Smooth muscle cell (in vitro differentiated cells): ENCODE measurements at regions not wholly inside any gene's neighbourhood (a gene's known extent, or its start where the extent isn't known, plus 50 kb on each side); places are given as distances from the start of the nearest gene placed in this dataset.
A peak's percentile ranks its signal among the peaks of the same experiment; 100 is the strongest.
"Not testable (repeated sequence)": the region's sequence is repeated elsewhere in the genome, so short reads cannot be mapped to it uniquely, and the experiment has no call there.

ENCODE experiments used
- DNase-seq: peaks from one replicate; lab custom pipeline; 2025; ENCODE audit not compliant: unreplicated experiment; lab: John Stamatoyannopoulos, UW
- H2AFZ ChIP-seq: fragments of 200-600 bp; sonication (generic); 2 replicates; pipeline ENCODE4 v1.6.0; 2016; ENCODE audit warnings: antibody characterized with exemption, low read depth, mild to moderate bottlenecking
- H3F3A ChIP-seq: fragments of 200-600 bp; sonication (generic); 2 replicates; pipeline ENCODE4 v1.6.0; 2017; ENCODE audit warnings: antibody characterized with exemption, low read depth
- H3K27ac ChIP-seq: fragments of 200-600 bp; sonication (generic); 2 replicates; pipeline ENCODE4 v1.5.1; 2016; ENCODE audit warnings: low read depth, mild to moderate bottlenecking
- H3K27me3 ChIP-seq: fragments of 200-600 bp; sonication (generic); 2 replicates; pipeline ENCODE4 v1.6.1; 2016; ENCODE audit warnings: low read depth, mild to moderate bottlenecking
- H3K36me3 ChIP-seq: fragments of 200-600 bp; sonication (generic); 2 replicates; pipeline ENCODE4 v1.5.1; 2016; ENCODE audit warnings: low read depth
- H3K4me1 ChIP-seq: fragments of 200-600 bp; sonication (generic); 2 replicates; pipeline ENCODE4 v1.5.1; 2016; ENCODE audit warnings: low read depth
- H3K4me2 ChIP-seq: fragments of 200-600 bp; sonication (generic); 2 replicates; pipeline ENCODE4 v1.6.0; 2016; ENCODE audit warnings: mild to moderate bottlenecking
- H3K4me3 ChIP-seq: fragments of 200-600 bp; sonication (generic); 2 replicates; pipeline ENCODE4 v1.5.1; 2016; ENCODE audit warnings: mild to moderate bottlenecking
- H3K79me2 ChIP-seq: fragments of 200-600 bp; sonication (generic); 2 replicates; pipeline ENCODE4 v1.6.0; 2016; ENCODE audit warnings: low read depth, mild to moderate bottlenecking
- H3K9ac ChIP-seq: fragments of 200-600 bp; sonication (generic); 2 replicates; pipeline ENCODE4 v1.6.0; 2016; ENCODE audit warnings: low read depth
- H3K9me3 ChIP-seq: fragments of 200-600 bp; sonication (generic); replicated peaks from 2 replicates; pipeline ENCODE4 v1.5.1; 2016; ENCODE audit warnings: low read depth
- H4K20me1 ChIP-seq: fragments of 200-600 bp; sonication (generic); 2 replicates; pipeline ENCODE4 v1.6.0; 2016; ENCODE audit warnings: low read depth
- CTCF ChIP-seq: fragments of 200-600 bp; sonication (generic); IDR thresholded peaks from 2 replicates; pipeline ENCODE4 v1.5.1; 2017; ENCODE audit warnings: borderline replicate concordance, mild to moderate bottlenecking, antibody characterized with exemption; ENCODE audit not compliant: insufficient read depth, poor library complexity, severe bottlenecking
- WGBS: methylation state at CpG from one replicate; pipeline ENCODE4 v1.1.7; 2016; ENCODE audit warnings: low lambda C conversion rate; 5-methylcytosine and 5-hydroxymethylcytosine counted together

DNA sequence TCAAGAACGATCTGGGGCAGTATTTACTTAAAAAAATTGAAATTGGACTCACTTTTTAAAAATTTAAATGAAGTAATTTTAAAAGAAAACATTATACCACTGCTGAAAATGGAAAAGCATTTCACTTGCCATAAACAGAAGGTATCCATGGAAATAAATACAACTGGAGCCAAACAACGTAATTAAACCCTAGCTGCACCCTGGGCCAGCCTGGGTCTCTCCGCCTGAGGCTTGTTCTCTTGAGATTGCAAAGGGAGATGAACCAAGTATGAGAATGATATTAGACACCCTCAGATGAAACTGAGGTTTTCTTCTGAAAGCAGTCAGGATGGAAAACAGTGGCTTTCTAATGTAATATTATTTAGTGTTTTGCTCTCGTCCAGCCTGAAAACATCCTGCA, 264.4 kb downstream of the KCNE4 start:
- H3K4me1 ChIP-seq = no peaks in the 10 kb centered on the region
- no peak overlapping the region for H3K4me3 ChIP-seq
- no peaks in the 10 kb centered on the region for H3F3A ChIP-seq
- H3K36me3 ChIP-seq = no peaks in the 10 kb centered on the region
- WGBS = 90% methylated on average over 4 of the region's 4 CpGs
- H2AFZ ChIP-seq = no peak overlapping the region
- H3K4me2 ChIP-seq = no peak overlapping the region
- no peak for DNase-seq
- H3K9me3 ChIP-seq = no peaks in the 10 kb centered on the region
- no peak overlapping the region for H3K9ac ChIP-seq
- H3K27me3 ChIP-seq = no peaks in the 10 kb centered on the region
- H4K20me1 ChIP-seq = no peaks in the 10 kb centered on the region
- H3K27ac ChIP-seq = no peak overlapping the region
- H3K79me2 ChIP-seq = no peaks in the 10 kb centered on the region
- no peak for TF ChIP-seq CTCF

DNA sequence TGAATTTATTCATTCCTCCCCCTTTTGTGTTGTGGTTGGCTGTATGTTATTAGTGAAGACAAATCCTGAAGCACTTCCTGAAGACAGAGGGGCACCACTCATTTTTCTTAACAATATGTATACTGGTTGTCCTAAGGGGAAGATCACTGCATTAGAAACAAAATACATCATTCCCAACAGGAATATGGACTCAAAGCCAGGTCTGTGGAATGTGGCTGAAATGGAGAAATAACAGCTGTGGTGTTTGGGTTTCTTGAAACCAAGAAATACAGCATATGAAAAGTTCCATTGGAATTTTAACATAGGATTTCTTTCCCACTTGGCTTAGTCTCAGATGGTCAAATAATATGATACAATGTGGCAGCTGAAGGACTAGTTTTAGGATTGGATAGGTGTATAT, 267.6 kb downstream of the KCNE4 start:
- H3K4me3 ChIP-seq = no peak overlapping the region
- TF ChIP-seq CTCF = no peak
- no peak for DNase-seq

DNA sequence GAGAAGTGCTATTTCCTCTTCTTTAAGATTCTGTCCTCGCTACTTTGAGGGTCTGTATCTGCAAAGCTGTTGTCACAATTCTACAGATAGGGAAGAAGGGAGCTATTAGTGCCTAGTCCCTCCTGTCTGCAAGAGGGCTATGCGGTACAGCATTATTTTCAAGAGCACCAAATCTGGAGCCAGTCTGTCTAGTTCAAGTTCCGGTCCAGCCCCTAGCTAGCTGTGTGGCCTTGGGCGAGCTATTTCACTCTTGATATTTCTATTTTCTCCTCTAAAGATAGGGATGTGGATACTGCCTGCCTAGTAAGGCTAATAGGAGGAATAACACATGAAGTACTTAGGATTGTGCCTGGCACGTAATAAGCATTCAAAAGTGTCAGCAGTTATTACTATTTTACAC, 272.4 kb downstream of the KCNE4 start:
- no peak for TF ChIP-seq CTCF
- WGBS = 65% methylated on average over 5 of the region's 5 CpGs
- no peaks in the 10 kb centered on the region for H4K20me1 ChIP-seq
- H3K9ac ChIP-seq = no peak overlapping the region
- no peaks in the 10 kb centered on the region for H3K27me3 ChIP-seq
- no peak for DNase-seq
- H3K4me1 ChIP-seq = no peaks in the 10 kb centered on the region
- H3K27ac ChIP-seq = no peak overlapping the region
- no peaks in the 10 kb centered on the region for H3K36me3 ChIP-seq
- H3F3A ChIP-seq = no peaks in the 10 kb centered on the region
- H3K4me3 ChIP-seq = no peak overlapping the region
- H3K4me2 ChIP-seq = no peak overlapping the region
- H3K9me3 ChIP-seq = no peaks in the 10 kb centered on the region
- H3K79me2 ChIP-seq = no peaks in the 10 kb centered on the region
- H2AFZ ChIP-seq = peak overlapping the region; percentile 66

More for the DNA sequence above, 267.6 kb downstream of the KCNE4 start:
- H3F3A ChIP-seq = no peaks in the 10 kb centered on the region
- H3K79me2 ChIP-seq = no peaks in the 10 kb centered on the region
- no peak overlapping the region for H2AFZ ChIP-seq
- H3K9ac ChIP-seq = no peak overlapping the region
- no peak overlapping the region for H3K4me2 ChIP-seq
- H3K36me3 ChIP-seq = no peaks in the 10 kb centered on the region
- no peak overlapping the region for H3K27ac ChIP-seq
- no peaks in the 10 kb centered on the region for H3K27me3 ChIP-seq
- H3K4me1 ChIP-seq = no peaks in the 10 kb centered on the region
- H3K9me3 ChIP-seq = no peaks in the 10 kb centered on the region
- H4K20me1 ChIP-seq = no peaks in the 10 kb centered on the region

- Histone ChIP-seq H2AFZ (no peak overlapping the region), H3K27me3 (no peaks in the 10 kb centered on the region), H3K27ac (peak overlapping the region; percentile 64), H3K4me3 (no peak overlapping the region), H3K36me3 (no peaks in the 10 kb centered on the region), H3K9me3 (no peaks in the 10 kb centered on the region), H3K4me2 (no peak overlapping the region), H4K20me1 (no peaks in the 10 kb centered on the region), H3K4me1 (no peaks in the 10 kb centered on the region), H3K9ac (no peak overlapping the region), H3F3A (no peaks in the 10 kb centered on the region), H3K79me2 (no peaks in the 10 kb centered on the region)
- TF ChIP-seq CTCF = no peak
- no peak for DNase-seq
- 39% methylated on average over 1 of the region's 1 CpG for WGBS
These were observed 273.6 kb downstream of the SCG2 start for GRCh38 chr2:223328578-223328977.

DNA sequence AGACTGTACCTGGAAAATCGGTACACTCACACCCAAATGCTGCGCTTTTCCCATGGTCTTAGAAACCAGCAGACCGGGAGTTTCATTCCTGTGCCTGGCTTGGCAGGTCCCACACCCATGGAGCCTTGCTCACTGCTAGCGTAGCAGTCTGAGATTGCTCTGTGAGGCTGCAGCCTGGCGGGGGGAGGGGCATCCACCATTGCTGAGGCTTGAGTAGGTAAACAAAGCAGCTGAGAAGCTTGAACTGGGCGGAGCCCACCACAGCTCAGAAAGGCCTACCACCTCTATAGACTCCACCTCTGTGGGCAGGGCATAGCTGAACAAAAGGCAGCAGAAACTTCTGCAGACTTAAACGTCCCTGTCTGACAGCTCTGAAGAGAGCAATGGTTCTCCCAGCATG, 271.4 kb downstream of the SCG2 start:
- H2AFZ ChIP-seq, H3K36me3 ChIP-seq, DNase-seq, H3K4me3 ChIP-seq, H3K9ac ChIP-seq, H3K9me3 ChIP-seq, H3K27ac ChIP-seq, H3K27me3 ChIP-seq, H4K20me1 ChIP-seq, H3K4me2 ChIP-seq, H3K79me2 ChIP-seq, H3K4me1 ChIP-seq, H3F3A ChIP-seq: not testable (repeated sequence)
- 84% methylated on average over 7 of the region's 7 CpGs for WGBS
